Mesenchymal stem cell (in vitro differentiated cells and primary cell): ENCODE measurements at regions not wholly inside any gene's neighbourhood (a gene's known extent, or its start where the extent isn't known, plus 50 kb on each side); places are given as distances from the start of the nearest gene placed in this dataset.

Experiments used
- DNase-seq: peaks from one replicate; pipeline ENCODE4 v3.0.0-alpha.2; 2013
- H2AFZ ChIP-seq: one replicate; pipeline ENCODE4 v1.6.1; 2013; ENCODE audit warnings: low read depth, mild to moderate bottlenecking, control low read depth, inconsistent platforms, low read length, moderate library complexity
- H2AK5ac ChIP-seq: 2 replicates; pipeline ENCODE4 v1.6.1; 2013; ENCODE audit warnings: low read length, moderate library complexity, mild to moderate bottlenecking, inconsistent platforms; ENCODE audit not compliant: severe bottlenecking
- H2BK120ac ChIP-seq: one replicate; pipeline ENCODE4 v1.6.1; 2013; ENCODE audit warnings: low read depth, mild to moderate bottlenecking, inconsistent platforms, low read length, moderate library complexity
- H2BK12ac ChIP-seq, 2 experiments: one replicate each; pipeline ENCODE4 v1.6.1; 2013; ENCODE audit warnings: inconsistent platforms in 2 of 2, low read length in 2 of 2, mild to moderate bottlenecking in 2 of 2, moderate library complexity in 2 of 2, control low read depth in 1 of 2
- H2BK15ac ChIP-seq: one replicate; pipeline ENCODE4 v1.6.1; 2013; ENCODE audit warnings: mild to moderate bottlenecking, low read depth, inconsistent platforms; ENCODE audit not compliant: poor library complexity, severe bottlenecking
- H2BK5ac ChIP-seq: 2 replicates; pipeline ENCODE4 v1.6.1; 2013; ENCODE audit warnings: low read depth, mild to moderate bottlenecking, low read length, control low read depth, inconsistent platforms; ENCODE audit not compliant: poor library complexity, severe bottlenecking
- H3K14ac ChIP-seq, 2 experiments: one replicate each; pipeline ENCODE4 v1.6.1; 2013; ENCODE audit warnings: inconsistent platforms in 2 of 2, low read length in 2 of 2, control low read depth in 1 of 2, mild to moderate bottlenecking in 1 of 2, moderate library complexity in 1 of 2
- H3K18ac ChIP-seq, 2 experiments: one replicate each; pipeline ENCODE4 v1.6.1; 2013; ENCODE audit warnings: inconsistent platforms in 2 of 2, low read length in 2 of 2, control low read depth in 1 of 2, low read depth in 1 of 2, mild to moderate bottlenecking in 1 of 2
- H3K23ac ChIP-seq, 2 experiments: one replicate each; pipeline ENCODE4 v1.6.1; 2013; ENCODE audit warnings: inconsistent platforms in 2 of 2, low read length in 2 of 2, mild to moderate bottlenecking in 2 of 2, moderate library complexity in 2 of 2, control low read depth in 1 of 2
- H3K27ac ChIP-seq: 2 replicates; pipeline ENCODE4 v1.5.1; 2013; ENCODE audit warnings: mild to moderate bottlenecking, moderate library complexity, low read length, control low read depth, inconsistent platforms; ENCODE audit not compliant: poor library complexity, severe bottlenecking
- H3K27me3 ChIP-seq, 2 experiments: 2 replicates each; pipeline versions ENCODE4 v1.6.1 to v1.7.0; 2013; ENCODE audit warnings: low read length in 2 of 2, mild to moderate bottlenecking in 2 of 2, moderate library complexity in 2 of 2, control low read depth in 1 of 2, inconsistent platforms in 1 of 2; ENCODE audit not compliant: control insufficient read depth in 1 of 2, insufficient read depth in 1 of 2
- H3K36me3 ChIP-seq, 2 experiments: 2 replicates each; pipeline versions ENCODE4 v1.6.1 to v1.7.0; 2013; ENCODE audit warnings: low read length in 2 of 2, control low read depth in 1 of 2, inconsistent platforms in 1 of 2, low read depth in 1 of 2, mild to moderate bottlenecking in 1 of 2; ENCODE audit not compliant: insufficient read depth in 2 of 2, control insufficient read depth in 1 of 2
- H3K4ac ChIP-seq, 2 experiments: one replicate each; pipeline ENCODE4 v1.6.1; 2013; ENCODE audit warnings: inconsistent platforms in 2 of 2, low read length in 2 of 2, mild to moderate bottlenecking in 2 of 2, moderate library complexity in 2 of 2, control low read depth in 1 of 2, low read depth in 1 of 2
- H3K4me1 ChIP-seq: 2 replicates; pipeline ENCODE4 v1.6.1; 2013; ENCODE audit warnings: low read depth, low read length, control low read depth; ENCODE audit not compliant: control insufficient read depth, insufficient read depth
- H3K4me2 ChIP-seq: 2 replicates; pipeline ENCODE4 v1.6.1; 2013; ENCODE audit warnings: low read length, mild to moderate bottlenecking, inconsistent platforms; ENCODE audit not compliant: poor library complexity, severe bottlenecking
- H3K4me3 ChIP-seq, 2 experiments: 2 replicates each; pipeline versions ENCODE4 v1.5.1 to v1.7.0; 2013; ENCODE audit warnings: low read length in 2 of 2, mild to moderate bottlenecking in 2 of 2, control low read depth in 1 of 2, low read depth in 1 of 2; ENCODE audit not compliant: insufficient read depth in 1 of 2
- H3K79me1 ChIP-seq: replicated peaks from 2 replicates; pipeline ENCODE4 v1.6.1; 2013; ENCODE audit warnings: mild to moderate bottlenecking, control low read depth, low read length, inconsistent platforms; ENCODE audit not compliant: poor library complexity, severe bottlenecking
- H3K9ac ChIP-seq: 2 replicates; pipeline ENCODE4 v1.7.0; 2013; ENCODE audit warnings: mild to moderate bottlenecking, low read length, moderate library complexity
- H3K9me3 ChIP-seq: 2 replicates; pipeline ENCODE4 v1.7.0; 2013; ENCODE audit warnings: mild to moderate bottlenecking, low read length; ENCODE audit not compliant: control insufficient read depth
- H4K8ac ChIP-seq: one replicate; pipeline ENCODE4 v1.6.1; 2013; ENCODE audit warnings: inconsistent platforms, mild to moderate bottlenecking, low read length, moderate library complexity
- H4K91ac ChIP-seq: one replicate; pipeline ENCODE4 v1.6.1; 2013; ENCODE audit warnings: mild to moderate bottlenecking, low read length, inconsistent platforms
- WGBS: methylation state at CpG from one replicate; pipeline ENCODE4 v1.1.7; 2013; ENCODE audit warnings: mixed read lengths; 5-methylcytosine and 5-hydroxymethylcytosine counted together

GRCh38 chr7:110412614-110413013 is 678.3 kb upstream of the LRRN3 start:
- Histone ChIP-seq H2BK5ac (no peak overlapping the region), H3K27me3 (no peaks in the 10 kb centered on the region), H3K18ac (no peak overlapping the region), H3K23ac (no peak overlapping the region), H3K14ac (no peak overlapping the region), H3K79me1 (no peaks in the 10 kb centered on the region), H3K4me3 (no peak overlapping the region), H3K9me3 (peaks cover 16% of the 10 kb centered on the region), H2BK15ac (no peak overlapping the region), H3K9ac (no peak overlapping the region), H2AK5ac (no peak overlapping the region), H3K4me2 (no peak overlapping the region), H4K8ac (no peak overlapping the region), H3K36me3 (no peaks in the 10 kb centered on the region), H2AFZ (no peak overlapping the region), H4K91ac (no peak overlapping the region), H2BK120ac (no peak overlapping the region), H2BK12ac (no peak overlapping the region), H3K4me1 (peaks cover 2% of the 10 kb centered on the region), H3K27ac (no peak overlapping the region), H3K4ac (no peak overlapping the region)
- no CpG with 5 or more reads among the region's 1 CpG for WGBS
- DNase-seq, result no peak

GRCh38 chr7:110413038-110413437 is 677.9 kb upstream of the LRRN3 start:
- Histone ChIP-seq H2BK12ac (no peak overlapping the region), H4K8ac (no peak overlapping the region), H4K91ac (no peak overlapping the region)

GRCh38 chr7:110417611-110418010 is 673.3 kb upstream of the LRRN3 start:
- H3K14ac ChIP-seq, result no peak overlapping the region
- H3K18ac ChIP-seq, result no peak overlapping the region
- no peak overlapping the region for H3K9ac ChIP-seq
- no peak overlapping the region for H2BK5ac ChIP-seq
- no peak overlapping the region for H2BK12ac ChIP-seq
- H3K27me3 ChIP-seq, result no peaks in the 10 kb centered on the region
- no peak overlapping the region for H2AFZ ChIP-seq
- H3K4me3 ChIP-seq, result no peak overlapping the region
- H4K91ac ChIP-seq, result no peak overlapping the region
- H3K27ac ChIP-seq, result peak overlapping the region; percentile 26
- no peak overlapping the region for H2BK120ac ChIP-seq
- no peak for DNase-seq
- no peak overlapping the region for H2AK5ac ChIP-seq
- H3K9me3 ChIP-seq, result peaks cover 4% of the 10 kb centered on the region
- peaks cover 2% of the 10 kb centered on the region for H3K4me1 ChIP-seq
- H4K8ac ChIP-seq, result no peak overlapping the region
- H3K36me3 ChIP-seq, result no peaks in the 10 kb centered on the region
- no peak overlapping the region for H3K4me2 ChIP-seq
- H3K23ac ChIP-seq, result no peak overlapping the region
- H2BK15ac ChIP-seq, result no peak overlapping the region
- H3K4ac ChIP-seq, result no peak overlapping the region
- no peaks in the 10 kb centered on the region for H3K79me1 ChIP-seq
- 60% methylated on average over 1 of the region's 2 CpGs for WGBS

More at GRCh38 chr7:110413038-110413437, 677.9 kb upstream of the LRRN3 start:
- Histone ChIP-seq H2AFZ (no peak overlapping the region), H2BK15ac (no peak overlapping the region), H3K79me1 (no peaks in the 10 kb centered on the region), H3K4me1 (peaks cover 2% of the 10 kb centered on the region), H2BK120ac (no peak overlapping the region), H3K4me3 (no peak overlapping the region), H3K4ac (no peak overlapping the region), H2BK5ac (no peak overlapping the region), H3K9me3 (peaks cover 16% of the 10 kb centered on the region), H3K36me3 (no peaks in the 10 kb centered on the region), H3K27ac (no peak overlapping the region), H3K9ac (no peak overlapping the region), H3K14ac (no peak overlapping the region), H3K4me2 (no peak overlapping the region), H3K23ac (no peak overlapping the region), H2AK5ac (no peak overlapping the region), H3K18ac (no peak overlapping the region), H3K27me3 (no peaks in the 10 kb centered on the region)
- DNase-seq, result no peak

GRCh38 chr7:110418659-110419280 is 672.2 kb upstream of the LRRN3 start:
- Histone ChIP-seq H3K4me3 (no peak overlapping the region), H3K9ac (no peak overlapping the region), H2AK5ac (no peak overlapping the region), H3K27me3 (no peaks in the 10 kb centered on the region), H3K14ac (no peak overlapping the region), H3K9me3 (peaks cover 1% of the 10 kb centered on the region), H2AFZ (no peak overlapping the region), H2BK15ac (no peak overlapping the region), H3K36me3 (no peaks in the 10 kb centered on the region), H3K4ac (no peak overlapping the region), H4K8ac (no peak overlapping the region), H3K4me2 (no peak overlapping the region), H3K4me1 (peaks cover 2% of the 10 kb centered on the region), H4K91ac (no peak overlapping the region), H2BK5ac (no peak overlapping the region), H3K23ac (no peak overlapping the region), H2BK12ac (no peak overlapping the region), H3K27ac (no peak overlapping the region), H2BK120ac (no peak overlapping the region), H3K79me1 (no peaks in the 10 kb centered on the region), H3K18ac (no peak overlapping the region)
- no peak for DNase-seq
- WGBS, result 77% methylated on average over 1 of the region's 2 CpGs
